ENCODE measurements at regions not wholly inside any gene's neighbourhood (a gene's known extent, or its start where the extent isn't known, plus 50 kb on each side); places are given as distances from the start of the nearest gene placed in this dataset.

- no peak for DNase-seq (ENCODE audit: low spot score)
Observed at GRCh38 chr2:176534798-176535466, 265.7 kb downstream of the MTX2 start.

GRCh38 chr2:176535467-176536113 lies 266.3 kb downstream of the MTX2 start:
- peaks cover 3 to 15% (median 10%) of the 10 kb centered on the region in 4 donors for H3K4me1 ChIP-seq (ENCODE audit: control insufficient read depth in 4 of 4, insufficient read depth in 4 of 4, low read length in 3 of 4)
- H3K9me3 ChIP-seq (ENCODE audit: control insufficient read depth in 4 of 4, low read length in 3 of 4) = no peaks in the 10 kb centered on the region
- no peak overlapping the region for H3K4me3 ChIP-seq (ENCODE audit: low read depth in 1 of 3, low read length in 3 of 3)
- no peak overlapping the region for H3K27ac ChIP-seq (ENCODE audit: low read depth in 1 of 2, low read length in 2 of 2)
- no peak overlapping the region for H3K9ac ChIP-seq (ENCODE audit: low read depth in 1 of 2, low read length in 2 of 2)
- WGBS = 75% methylated on average over 5 of the region's 5 CpGs
- no peaks in the 10 kb centered on the region for H3K27me3 ChIP-seq (ENCODE audit: control insufficient read depth in 4 of 4, insufficient read depth in 4 of 4, low read length in 3 of 4)
- TF ChIP-seq RXRA (IDR thresholded peaks at IDR 0.05) (no peak), HNF4A (conservative IDR thresholded peaks at IDR 0.05) (no peak)
- DNase-seq (ENCODE audit: low spot score) = no peak
- H3K36me3 ChIP-seq (ENCODE audit: control insufficient read depth in 4 of 4, insufficient read depth in 3 of 4, low read depth in 1 of 4, low read length in 3 of 4) = no peaks in the 10 kb centered on the region

More at GRCh38 chr2:176534798-176535466, 265.7 kb downstream of the MTX2 start:
- H3K9me3 ChIP-seq (ENCODE audit: control insufficient read depth in 4 of 4, low read length in 3 of 4) = no peaks in the 10 kb centered on the region
- peaks cover 3 to 15% (median 10%) of the 10 kb centered on the region in 4 donors for H3K4me1 ChIP-seq (ENCODE audit: control insufficient read depth in 4 of 4, insufficient read depth in 4 of 4, low read length in 3 of 4)
- WGBS = 87% methylated on average over 9 of the region's 9 CpGs
- H3K4me3 ChIP-seq (ENCODE audit: low read depth in 1 of 3, low read length in 3 of 3) = no peak overlapping the region
- no peak overlapping the region for H3K9ac ChIP-seq (ENCODE audit: low read depth in 1 of 2, low read length in 2 of 2)
- no peak for TF ChIP-seq TAF1 (conservative IDR thresholded peaks at IDR 0.05)
- no peak for TF ChIP-seq FOXA1 (IDR thresholded peaks at IDR 0.05)
- TF ChIP-seq, protein P1, sequence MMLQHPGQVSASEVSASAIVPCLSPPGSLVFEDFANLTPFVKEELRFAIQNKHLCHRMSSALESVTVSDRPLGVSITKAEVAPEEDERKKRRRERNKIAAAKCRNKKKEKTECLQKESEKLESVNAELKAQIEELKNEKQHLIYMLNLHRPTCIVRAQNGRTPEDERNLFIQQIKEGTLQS (IDR thresholded peaks at IDR 0.05) = no peak
- no peak for TF ChIP-seq EGR1 (IDR thresholded peaks at IDR 0.05; ENCODE audit: low read depth in 2 of 2)
- no peak for TF ChIP-seq JUND (IDR thresholded peaks at IDR 0.05)
- no peak for TF ChIP-seq SP1 (IDR thresholded peaks at IDR 0.05)
- TF ChIP-seq MAX (IDR thresholded peaks at IDR 0.05) = no peak
- no peak for TF ChIP-seq NR2F2 (IDR thresholded peaks at IDR 0.05)
- no peak for TF ChIP-seq HNF4A (conservative IDR thresholded peaks at IDR 0.05)
- no peaks in the 10 kb centered on the region for H3K27me3 ChIP-seq (ENCODE audit: control insufficient read depth in 4 of 4, insufficient read depth in 4 of 4, low read length in 3 of 4)
- no peaks in the 10 kb centered on the region for H3K36me3 ChIP-seq (ENCODE audit: control insufficient read depth in 4 of 4, insufficient read depth in 3 of 4, low read depth in 1 of 4, low read length in 3 of 4)
- no peak overlapping the region for H3K27ac ChIP-seq (ENCODE audit: low read depth in 1 of 2, low read length in 2 of 2)

- no peaks in the 10 kb centered on the region for H3K27me3 ChIP-seq (ENCODE audit: control insufficient read depth in 4 of 4, insufficient read depth in 4 of 4, low read length in 3 of 4)
- H3K36me3 ChIP-seq (ENCODE audit: control insufficient read depth in 4 of 4, insufficient read depth in 3 of 4, low read depth in 1 of 4, low read length in 3 of 4) = no peaks in the 10 kb centered on the region
- H3K9me3 ChIP-seq (ENCODE audit: control insufficient read depth in 4 of 4, low read length in 3 of 4) = no peaks in the 10 kb centered on the region
- H3K4me1 ChIP-seq (ENCODE audit: control insufficient read depth in 4 of 4, insufficient read depth in 4 of 4, low read length in 3 of 4) = peaks cover 3 to 15% (median 10%) of the 10 kb centered on the region in 4 donors
- H3K27ac ChIP-seq (ENCODE audit: low read depth in 1 of 2, low read length in 2 of 2) = no peak overlapping the region
- 68% methylated on average over 3 of the region's 3 CpGs for WGBS
- no peak for TF ChIP-seq RXRA (IDR thresholded peaks at IDR 0.05)
- TF ChIP-seq, protein P2, sequence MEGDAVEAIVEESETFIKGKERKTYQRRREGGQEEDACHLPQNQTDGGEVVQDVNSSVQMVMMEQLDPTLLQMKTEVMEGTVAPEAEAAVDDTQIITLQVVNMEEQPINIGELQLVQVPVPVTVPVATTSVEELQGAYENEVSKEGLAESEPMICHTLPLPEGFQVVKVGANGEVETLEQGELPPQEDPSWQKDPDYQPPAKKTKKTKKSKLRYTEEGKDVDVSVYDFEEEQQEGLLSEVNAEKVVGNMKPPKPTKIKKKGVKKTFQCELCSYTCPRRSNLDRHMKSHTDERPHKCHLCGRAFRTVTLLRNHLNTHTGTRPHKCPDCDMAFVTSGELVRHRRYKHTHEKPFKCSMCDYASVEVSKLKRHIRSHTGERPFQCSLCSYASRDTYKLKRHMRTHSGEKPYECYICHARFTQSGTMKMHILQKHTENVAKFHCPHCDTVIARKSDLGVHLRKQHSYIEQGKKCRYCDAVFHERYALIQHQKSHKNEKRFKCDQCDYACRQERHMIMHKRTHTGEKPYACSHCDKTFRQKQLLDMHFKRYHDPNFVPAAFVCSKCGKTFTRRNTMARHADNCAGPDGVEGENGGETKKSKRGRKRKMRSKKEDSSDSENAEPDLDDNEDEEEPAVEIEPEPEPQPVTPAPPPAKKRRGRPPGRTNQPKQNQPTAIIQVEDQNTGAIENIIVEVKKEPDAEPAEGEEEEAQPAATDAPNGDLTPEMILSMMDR (IDR thresholded peaks at IDR 0.05; ENCODE audit: low read depth, low read length, missing input control) = no peak
- no peak for TF ChIP-seq ZBTB33 (IDR thresholded peaks at IDR 0.05)
- TF ChIP-seq FOXA1 (IDR thresholded peaks at IDR 0.05) = no peak
- no peak for TF ChIP-seq SP1 (IDR thresholded peaks at IDR 0.05)
- TF ChIP-seq TAF1 (conservative IDR thresholded peaks at IDR 0.05) = no peak
- no peak for TF ChIP-seq REST (IDR thresholded peaks at IDR 0.05)
- TF ChIP-seq MAX (IDR thresholded peaks at IDR 0.05) = no peak
- TF ChIP-seq HNF4A (conservative IDR thresholded peaks at IDR 0.05) = no peak
- no peak for TF ChIP-seq JUND (IDR thresholded peaks at IDR 0.05)
- no peak for TF ChIP-seq HNF4G (IDR thresholded peaks at IDR 0.05)
- no peak for TF ChIP-seq FOXA2 (IDR thresholded peaks at IDR 0.05)
- no peak for TF ChIP-seq YY1 (IDR thresholded peaks at IDR 0.05)
- H3K9ac ChIP-seq (ENCODE audit: low read depth in 1 of 2, low read length in 2 of 2) = no peak overlapping the region
- H3K4me3 ChIP-seq (ENCODE audit: low read depth in 1 of 3, low read length in 3 of 3) = no peak overlapping the region
- DNase-seq (ENCODE audit: low spot score) = no peak
Observed at GRCh38 chr2:176536439-176537133, 267.3 kb downstream of the MTX2 start.
